ENCODE measurements at regions not wholly inside any gene's neighbourhood (a gene's known extent, or its start where the extent isn't known, plus 50 kb on each side); places are given as distances from the start of the nearest gene placed in this dataset.

- POLR2A ChIA-PET: no interaction called here
- no peak for FAIRE-seq
- H3K9me3 ChIP-seq: peaks cover 23% of the 10 kb centered on the region
- no peak overlapping the region for H3K4me2 ChIP-seq
- no peak for TF ChIP-seq TFCP2L1 (CRISPR knock-in tag; IDR thresholded peaks at IDR 0.05)
- TF ChIP-seq JUN (IDR thresholded peaks at IDR 0.05): no peak
- ATAC-seq: no peak
- no peak overlapping the region for H3K27ac ChIP-seq
- DNase-seq (ENCODE audit: low read depth in 1 of 2, low spot score in 1 of 2): no peak
- H3K4me3 ChIP-seq: no peak overlapping the region
- peaks cover 15% of the 10 kb centered on the region; the same call in 2 of the 3 replicates for H3K4me1 ChIP-seq
- CTCF ChIA-PET: interaction anchor here (0.6 kb wide), 1 partner anchor 221 kb away, joined by 4 read pairs; no protein-coding TSS in a partner anchor
Measured at GRCh38 chr3:187924651-187925050, 179.4 kb upstream of the BCL6 start.

GRCh38 chr3:187925326-187925725 lies 180.1 kb upstream of the BCL6 start:
- CTCF ChIA-PET: no interaction called here
- no peak for ATAC-seq
- POLR2A ChIA-PET: no interaction called here

GRCh38 chr3:187926620-187927019 lies 181.4 kb upstream of the BCL6 start:
- Histone ChIP-seq H3K4me1 (peaks cover 10% of the 10 kb centered on the region; the same call in 1 of the 3 replicates), H3K4me3 (no peak overlapping the region), H3K4me2 (no peak overlapping the region), H3K27ac (no peak overlapping the region), H3K9me3 (peaks cover 23% of the 10 kb centered on the region)
- DNase-seq (ENCODE audit: low read depth in 1 of 2, low spot score in 1 of 2): no peak
- CTCF ChIA-PET: no interaction called here
- no peak for ATAC-seq
- POLR2A ChIA-PET: no interaction called here
- TF ChIP-seq NPAS2 (CRISPR knock-in tag; IDR thresholded peaks at IDR 0.05; ENCODE audit: borderline replicate concordance) (no peak), HOXA7 (CRISPR knock-in tag; IDR thresholded peaks at IDR 0.05) (no peak), SMC3 (IDR thresholded peaks at IDR 0.05) (no peak), SREBF2 (IDR thresholded peaks at IDR 0.05) (no peak), CTCF (IDR thresholded peaks at IDR 0.05) (no peak), ZFP36 (IDR thresholded peaks at IDR 0.05; ENCODE audit: borderline replicate concordance, partially characterized antibody) (no peak), JUN (IDR thresholded peaks at IDR 0.05) (no peak), KDM5A (IDR thresholded peaks at IDR 0.05) (no peak), NFE2L2 (conservative IDR thresholded peaks at IDR 0.05; ENCODE audit: low read length) (no peak), HOXB5 (CRISPR knock-in tag; IDR thresholded peaks at IDR 0.05) (no peak), CBX2 (IDR thresholded peaks at IDR 0.05; ENCODE audit: borderline replicate concordance, low read depth) (no peak), BCL3 (IDR thresholded peaks at IDR 0.05) (no peak), EP300 (IDR thresholded peaks at IDR 0.05) (no peak), POLR2A (IDR thresholded peaks at IDR 0.05; ENCODE audit: low read length) (no peak), PBX3 (IDR thresholded peaks at IDR 0.05) (no peak), ATOH8 (CRISPR knock-in tag; IDR thresholded peaks at IDR 0.05; ENCODE audit: low read depth) (no peak), REST (IDR thresholded peaks at IDR 0.05) (no peak)
- FAIRE-seq: no peak
- WGBS (ENCODE audit: missing lambda C conversion rate): 41% methylated on average over 3 of the region's 3 CpGs

More at GRCh38 chr3:187925326-187925725, 180.1 kb upstream of the BCL6 start:
- FAIRE-seq: no peak
- peaks cover 23% of the 10 kb centered on the region for H3K9me3 ChIP-seq
- peaks cover 10% of the 10 kb centered on the region; the same call in 1 of the 3 replicates for H3K4me1 ChIP-seq
- H3K27ac ChIP-seq: no peak overlapping the region
- WGBS (ENCODE audit: missing lambda C conversion rate): 65% methylated on average over 1 of the region's 1 CpG
- H3K4me2 ChIP-seq: no peak overlapping the region
- DNase-seq (ENCODE audit: low read depth in 1 of 2, low spot score in 1 of 2): no peak
- no peak overlapping the region for H3K4me3 ChIP-seq
- TF ChIP-seq RAD21 (conservative IDR thresholded peaks at IDR 0.05 in 1 of 2, IDR thresholded peaks at IDR 0.05 in 1 of 2): no peak
- no peak for TF ChIP-seq PBX3 (IDR thresholded peaks at IDR 0.05)
- TF ChIP-seq SREBF2 (IDR thresholded peaks at IDR 0.05): no peak
- no peak for TF ChIP-seq JUN (IDR thresholded peaks at IDR 0.05)
- no peak for TF ChIP-seq HES2 (IDR thresholded peaks at IDR 0.05)
- TF ChIP-seq FOXS1 (CRISPR knock-in tag; IDR thresholded peaks at IDR 0.05): no peak
- no peak for TF ChIP-seq CEBPB (IDR thresholded peaks at IDR 0.05)
- TF ChIP-seq BHLHE40 (IDR thresholded peaks at IDR 0.05; ENCODE audit: low read depth, low read length): no peak
- TF ChIP-seq RARB (CRISPR knock-in tag; IDR thresholded peaks at IDR 0.05): no peak

Measured in A549 (cell line).